ENCODE measurements at regions not wholly inside any gene's neighbourhood (a gene's known extent, or its start where the extent isn't known, plus 50 kb on each side); places are given as distances from the start of the nearest gene placed in this dataset.
"Not testable (repeated sequence)": the region's sequence is repeated elsewhere in the genome, so short reads cannot be mapped to it uniquely, and the experiment has no call there.

- Mint-ChIP-seq H3K36me3 (peaks cover 22% of the 10 kb centered on the region), H3K27ac (peak overlapping the region; percentile 75), H3K4me1 (peaks cover 56% of the 10 kb centered on the region), H3K9me3 (no peaks in the 10 kb centered on the region), H3K4me3 (peak overlapping the region; percentile 44)
- DNase-seq (ENCODE audit: low spot score in 2 of 2) (no peak), ATAC-seq (peak; percentile 85)
Measured at GRCh38 chr2:144128130-144128746, 391.7 kb downstream of the ZEB2 start.

DNA sequence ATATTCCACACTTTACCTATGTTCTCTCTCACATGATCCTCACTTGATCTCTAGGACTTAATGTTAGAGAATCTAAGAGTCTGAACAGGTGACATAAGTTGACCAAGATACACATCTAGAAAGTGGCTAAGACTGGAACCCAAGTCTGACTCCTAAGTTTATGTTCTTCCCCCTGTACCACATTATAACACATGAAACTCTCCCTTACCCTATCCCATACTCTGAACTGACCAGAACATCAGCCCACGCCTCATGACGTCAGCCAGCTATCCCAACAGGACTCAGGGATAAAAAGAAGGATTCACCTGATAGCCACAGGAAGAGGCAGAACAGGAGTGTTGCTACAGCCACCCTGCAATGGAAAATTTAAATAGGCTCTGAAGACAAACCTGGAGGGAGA lies 392.2 kb downstream of the ZEB2 start:
- H3K4me1 Mint-ChIP-seq: peaks cover 56% of the 10 kb centered on the region
- H3K4me3 Mint-ChIP-seq: peak overlapping the region; percentile 44
- peak in 1 of 2 donors; percentile 59 for DNase-seq (ENCODE audit: low spot score in 2 of 2)
- H3K9me3 Mint-ChIP-seq: no peaks in the 10 kb centered on the region
- H3K27ac Mint-ChIP-seq: peak overlapping the region; percentile 75
- peak; percentile 16 for ATAC-seq
- peaks cover 26% of the 10 kb centered on the region for H3K36me3 Mint-ChIP-seq

DNA sequence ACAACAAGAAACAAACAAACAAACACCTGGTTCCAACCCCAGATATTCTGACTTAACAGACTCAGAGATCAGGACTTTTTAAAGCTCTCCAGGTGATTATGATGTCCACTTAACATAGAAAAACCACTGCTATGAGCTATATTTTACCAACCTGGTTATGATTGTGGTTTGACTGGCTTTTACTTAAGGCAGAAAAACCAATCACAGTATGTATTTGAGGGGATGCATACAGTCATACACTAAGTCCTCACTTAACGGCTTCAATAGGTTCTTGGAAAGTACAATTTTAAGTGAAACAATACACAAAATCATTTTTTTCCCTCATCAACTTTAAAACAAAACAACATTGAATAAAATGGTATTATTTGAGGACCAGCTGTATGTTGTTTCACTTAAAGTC lies 393.6 kb downstream of the ZEB2 start:
- H3K4me3 Mint-ChIP-seq: peak overlapping the region; percentile 44
- ATAC-seq (peak; percentile 61), DNase-seq (ENCODE audit: low spot score in 2 of 2) (no peak)
- peak overlapping the region; percentile 75 for H3K27ac Mint-ChIP-seq
- peaks cover 27% of the 10 kb centered on the region for H3K36me3 Mint-ChIP-seq
- H3K9me3 Mint-ChIP-seq: no peaks in the 10 kb centered on the region
- peaks cover 50% of the 10 kb centered on the region for H3K4me1 Mint-ChIP-seq

DNA sequence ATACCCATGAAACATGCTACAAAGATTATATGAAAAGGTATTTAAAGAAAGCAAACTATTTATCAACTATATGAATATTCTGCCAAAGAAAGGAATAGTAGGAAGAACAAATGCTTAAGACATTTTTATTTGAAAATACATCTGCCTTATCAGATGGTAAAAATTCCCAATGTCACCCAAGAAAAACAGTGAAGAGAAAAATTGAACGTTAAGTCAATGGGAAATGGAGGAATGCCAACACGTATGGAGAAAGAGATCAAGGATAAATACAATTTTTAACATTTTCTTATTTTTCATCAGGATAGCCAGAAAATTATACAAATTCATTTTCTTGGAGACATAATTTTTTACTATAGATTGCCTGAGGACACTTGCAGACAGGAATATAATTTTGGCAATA lies 394.2 kb downstream of the ZEB2 start:
- Mint-ChIP-seq H3K4me3 (peak overlapping the region; percentile 3), H3K27ac (peak overlapping the region; percentile 11), H3K4me1 (peaks cover 45% of the 10 kb centered on the region), H3K36me3 (peaks cover 27% of the 10 kb centered on the region), H3K9me3 (no peaks in the 10 kb centered on the region)
- ATAC-seq (no peak), DNase-seq (ENCODE audit: low spot score in 2 of 2) (no peak)

DNA sequence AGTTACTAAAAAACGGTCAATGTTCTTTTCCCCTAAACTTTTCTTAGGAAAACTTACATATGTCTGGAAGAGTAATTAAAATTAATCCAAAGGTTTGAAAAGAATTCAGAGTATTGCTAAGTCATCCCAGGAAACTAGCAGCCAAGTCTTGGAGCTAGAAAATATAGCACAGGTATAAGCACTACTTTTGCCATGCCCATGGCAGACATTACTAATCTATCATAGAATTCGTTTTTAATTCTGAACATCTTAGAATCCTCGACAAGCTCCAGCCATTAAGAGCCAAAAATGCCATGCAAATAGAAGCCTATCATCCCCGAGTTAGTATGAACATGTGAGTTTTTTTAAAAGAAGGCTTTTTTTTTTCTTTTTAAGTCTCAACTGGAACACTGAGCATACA lies 395.0 kb downstream of the ZEB2 start:
- peaks cover 36% of the 10 kb centered on the region for H3K4me1 Mint-ChIP-seq
- ATAC-seq (no peak), DNase-seq (ENCODE audit: low spot score in 2 of 2) (no peak)
- H3K4me3 Mint-ChIP-seq: no peak overlapping the region
- no peak overlapping the region for H3K27ac Mint-ChIP-seq
- no peaks in the 10 kb centered on the region for H3K9me3 Mint-ChIP-seq
- H3K36me3 Mint-ChIP-seq: peaks cover 27% of the 10 kb centered on the region

DNA sequence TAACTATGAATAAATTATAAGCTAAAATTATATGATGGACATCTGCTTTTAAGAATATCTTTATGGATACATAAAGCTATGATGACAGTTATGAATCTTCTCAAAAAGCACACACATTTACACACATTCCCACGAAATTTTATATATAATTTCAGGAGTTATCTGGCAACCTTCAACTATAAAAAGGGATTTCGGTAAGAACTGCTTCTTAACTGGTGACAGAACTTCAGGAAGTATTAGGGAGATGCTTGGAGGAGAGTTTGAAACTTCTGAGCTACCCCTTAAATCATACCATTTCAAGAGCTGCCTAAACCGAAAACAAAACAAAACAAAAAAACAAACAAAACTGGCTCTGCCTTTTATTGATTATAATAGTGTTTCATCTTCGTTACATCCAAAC lies 399.4 kb downstream of the ZEB2 start:
- H3K27ac Mint-ChIP-seq: no peak overlapping the region
- DNase-seq (ENCODE audit: low spot score in 2 of 2) (no peak), ATAC-seq (no peak)
- no peak overlapping the region for H3K4me3 Mint-ChIP-seq
- H3K4me1 Mint-ChIP-seq: peaks cover 10% of the 10 kb centered on the region
- H3K9me3 Mint-ChIP-seq: no peaks in the 10 kb centered on the region
- H3K36me3 Mint-ChIP-seq: peaks cover 10% of the 10 kb centered on the region

DNA sequence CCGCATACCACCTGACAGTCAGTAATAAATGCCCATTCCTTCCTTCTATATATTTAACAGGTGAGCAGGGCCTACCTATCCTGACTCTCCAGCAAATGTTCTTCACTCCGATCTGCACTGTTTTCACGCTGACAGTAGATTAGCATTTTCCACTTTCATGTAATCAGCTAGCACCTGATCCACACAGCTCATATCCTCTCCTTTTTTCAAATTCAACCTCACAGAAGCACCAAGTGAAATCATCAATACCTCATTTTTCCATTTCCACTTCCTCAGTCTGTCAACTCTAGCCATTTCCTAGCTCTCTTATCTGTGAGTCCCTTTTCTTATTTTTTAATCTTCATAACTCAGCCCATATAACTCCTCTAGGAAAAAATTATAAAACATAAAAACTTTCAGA lies 402.8 kb downstream of the ZEB2 start:
- Mint-ChIP-seq H3K4me1 (peaks cover 15% of the 10 kb centered on the region), H3K27ac (no peak overlapping the region), H3K36me3 (peaks cover 11% of the 10 kb centered on the region), H3K4me3 (no peak overlapping the region), H3K9me3 (peaks cover 4% of the 10 kb centered on the region)
- ATAC-seq: peak; percentile 61
- no peak for DNase-seq (ENCODE audit: low spot score in 2 of 2)

- peaks cover 4% of the 10 kb centered on the region for H3K9me3 Mint-ChIP-seq
- no peak overlapping the region for H3K4me3 Mint-ChIP-seq
- H3K36me3 Mint-ChIP-seq: peaks cover 17% of the 10 kb centered on the region
- H3K4me1 Mint-ChIP-seq: peaks cover 15% of the 10 kb centered on the region
- DNase-seq (ENCODE audit: low spot score in 2 of 2): no peak
- H3K27ac Mint-ChIP-seq: peak overlapping the region; percentile 38
- ATAC-seq: no peak
Measured at GRCh38 chr2:144115739-144116291, 404.1 kb downstream of the ZEB2 start.

GRCh38 chr2:144114760-144115159 lies 405.2 kb downstream of the ZEB2 start:
- no peak overlapping the region for H3K27ac Mint-ChIP-seq

GRCh38 chr2:144111437-144111836 lies 408.5 kb downstream of the ZEB2 start:
- ATAC-seq (no peak), DNase-seq (ENCODE audit: low spot score in 2 of 2) (no peak)
- H3K4me3 Mint-ChIP-seq: no peak overlapping the region
- H3K27ac Mint-ChIP-seq: no peak overlapping the region
- peaks cover 15% of the 10 kb centered on the region for H3K4me1 Mint-ChIP-seq
- H3K9me3 Mint-ChIP-seq: peaks cover 13% of the 10 kb centered on the region
- peaks cover 28% of the 10 kb centered on the region for H3K36me3 Mint-ChIP-seq

More at GRCh38 chr2:144114760-144115159, 405.2 kb downstream of the ZEB2 start:
- H3K4me3 Mint-ChIP-seq: no peak overlapping the region
- H3K4me1 Mint-ChIP-seq: peaks cover 15% of the 10 kb centered on the region
- ATAC-seq (no peak), DNase-seq (ENCODE audit: low spot score in 2 of 2) (no peak)
- H3K9me3 Mint-ChIP-seq: peaks cover 4% of the 10 kb centered on the region
- peaks cover 19% of the 10 kb centered on the region for H3K36me3 Mint-ChIP-seq

- Mint-ChIP-seq H3K36me3 (peaks cover 35% of the 10 kb centered on the region), H3K9me3 (peaks cover 18% of the 10 kb centered on the region), H3K4me1 (peaks cover 11% of the 10 kb centered on the region)
- not testable (repeated sequence) for DNase-seq (ENCODE audit: low spot score in 2 of 2); H3K4me3 Mint-ChIP-seq; ATAC-seq; H3K27ac Mint-ChIP-seq
Measured at GRCh38 chr2:144106104-144106503, 413.8 kb downstream of the ZEB2 start.

DNA sequence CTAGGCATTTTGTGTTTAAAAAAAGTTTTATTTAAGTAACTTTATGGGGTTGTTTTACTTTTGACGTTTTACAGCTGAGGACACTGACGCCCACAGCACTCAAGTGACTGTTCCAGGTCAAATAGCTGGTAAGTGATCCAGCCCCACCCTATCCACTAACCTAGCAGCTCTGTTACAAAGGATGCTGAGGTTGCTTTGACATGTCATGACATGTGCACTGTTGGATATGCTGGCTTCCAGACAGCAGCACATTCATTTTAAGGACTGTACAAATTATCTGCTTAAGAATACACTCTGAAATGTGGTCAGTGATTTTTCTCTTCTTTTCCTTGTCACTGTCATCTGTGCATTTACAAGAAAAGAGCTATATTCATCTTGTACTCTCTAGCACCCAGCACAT lies 417.5 kb downstream of the ZEB2 start:
- DNase-seq (ENCODE audit: low spot score in 2 of 2) (no peak), ATAC-seq (no peak)
- no peak overlapping the region for H3K4me3 Mint-ChIP-seq
- H3K36me3 Mint-ChIP-seq: peaks cover 28% of the 10 kb centered on the region
- H3K27ac Mint-ChIP-seq: no peak overlapping the region
- H3K4me1 Mint-ChIP-seq: peaks cover 42% of the 10 kb centered on the region
- peaks cover 15% of the 10 kb centered on the region for H3K9me3 Mint-ChIP-seq

DNA sequence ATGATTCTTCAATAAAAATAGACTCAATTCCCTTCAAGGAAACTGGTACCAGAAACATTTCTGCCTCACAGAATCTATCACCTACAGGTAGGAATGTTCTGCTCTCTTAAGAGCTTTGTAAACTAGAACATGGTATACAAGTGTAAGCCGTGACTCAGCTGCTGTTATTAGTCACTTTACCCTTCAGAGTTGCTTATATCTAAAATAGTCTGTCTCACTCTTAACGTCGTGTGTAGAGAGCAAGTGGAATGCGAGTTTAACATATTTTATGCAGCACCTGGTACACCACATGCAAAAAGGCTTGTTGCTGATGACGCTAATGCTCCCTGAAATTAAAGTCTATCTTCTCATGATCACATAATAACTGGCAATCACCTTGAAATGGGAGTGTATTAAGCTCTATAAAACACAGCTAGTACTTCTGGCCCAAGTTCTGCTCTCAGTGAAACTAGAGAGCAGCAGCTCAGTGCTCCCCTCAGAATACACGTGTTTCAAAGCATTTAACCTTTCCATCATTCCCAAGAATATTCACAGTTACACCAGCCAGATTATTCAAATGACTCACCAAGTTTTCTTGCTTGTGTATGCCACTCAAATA lies 420.0 kb downstream of the ZEB2 start:
- no peak for DNase-seq (ENCODE audit: low spot score in 2 of 2)
- peak overlapping the region; percentile 36 for H3K4me3 Mint-ChIP-seq
- H3K27ac Mint-ChIP-seq: peak overlapping the region; percentile 79
- H3K4me1 Mint-ChIP-seq: peaks cover 44% of the 10 kb centered on the region
- H3K36me3 Mint-ChIP-seq: peaks cover 19% of the 10 kb centered on the region
- H3K9me3 Mint-ChIP-seq: peaks cover 6% of the 10 kb centered on the region
- ATAC-seq: peak; percentile 96

GRCh38 chr2:144099340-144099739 lies 420.6 kb downstream of the ZEB2 start:
- peaks cover 9% of the 10 kb centered on the region for H3K9me3 Mint-ChIP-seq
- H3K36me3 Mint-ChIP-seq: peaks cover 21% of the 10 kb centered on the region
- H3K4me3 Mint-ChIP-seq: peak overlapping the region; percentile 36
- no peak for ATAC-seq
- H3K4me1 Mint-ChIP-seq: peaks cover 50% of the 10 kb centered on the region
- H3K27ac Mint-ChIP-seq: peak overlapping the region; percentile 79
- DNase-seq (ENCODE audit: low spot score in 2 of 2): no peak

GRCh38 chr2:144097440-144098225 lies 422.3 kb downstream of the ZEB2 start:
- peaks cover 11% of the 10 kb centered on the region for H3K9me3 Mint-ChIP-seq
- peak overlapping the region; percentile 79 for H3K27ac Mint-ChIP-seq
- DNase-seq (ENCODE audit: low spot score in 2 of 2) (no peak), ATAC-seq (peak; percentile 73)
- H3K36me3 Mint-ChIP-seq: peaks cover 23% of the 10 kb centered on the region
- peaks cover 56% of the 10 kb centered on the region for H3K4me1 Mint-ChIP-seq
- H3K4me3 Mint-ChIP-seq: peak overlapping the region; percentile 32

Data from stimulated activated effector memory CD8-positive, alpha-beta T cell treated with anti-CD3 and anti-CD28 coated beads, Interleukin-12 subunit alpha, Interleukin-12 subunit beta, amount 100 ng/mL, for 72 hours (primary cell).